PC-3 (cell line): ENCODE measurements at regions not wholly inside any gene's neighbourhood (a gene's known extent, or its start where the extent isn't known, plus 50 kb on each side); places are given as distances from the start of the nearest gene placed in this dataset.

ENCODE experiments used
- ATAC-seq: fragments of 200-7000 bp; cut with Tn5 transposase; 2 replicates; pipeline ENCODE4 v1.9.1; 2020; ENCODE audit warnings: mild to moderate bottlenecking, moderate library complexity
- BruUV-seq: library from RNA; stranded (reverse); fragments of 400-500 nt; replicated peaks from 2 replicates; lab custom pipeline; 2021; lab: Mats Ljungman, UMichigan
- CTCF ChIA-PET: fragments of 300-600 bp; sonication (Branson Sonifier 250); formaldehyde crosslinking; loops from one replicate; lab custom pipeline; 2022; ENCODE audit warnings: antibody characterized with exemption; lab: Charles Lee
- POLR2A ChIA-PET: fragments of 300-600 bp; sonication (Branson Sonifier 250); formaldehyde crosslinking; loops from one replicate; lab custom pipeline; 2022; ENCODE audit warnings: antibody characterized with exemption; ENCODE audit not compliant: unreplicated experiment; lab: Charles Lee
- DNase-seq: peaks from one replicate; pipeline ENCODE4 v3.0.0-alpha.2; 2015
- H2AFZ ChIP-seq: fragments of 300-600 bp; sonication (generic); 2 replicates; pipeline ENCODE4 v1.6.0; 2016; ENCODE audit warnings: antibody characterized with exemption, low read length
- H3F3A ChIP-seq: fragments of 300-600 bp; sonication (generic); one replicate; pipeline ENCODE4 v1.6.0; 2017; ENCODE audit warnings: antibody characterized with exemption, low read length, control low read depth, mild to moderate bottlenecking; ENCODE audit not compliant: unreplicated experiment
- H3K27ac ChIP-seq: fragments of 300-600 bp; sonication (generic); 2 replicates; pipeline ENCODE4 v1.5.1; 2016; ENCODE audit warnings: mild to moderate bottlenecking, low read length
- H3K27me3 ChIP-seq: fragments of 300-600 bp; sonication (generic); 2 replicates; pipeline ENCODE4 v1.6.1; 2016; ENCODE audit warnings: low read length, mixed read lengths
- H3K36me3 ChIP-seq: fragments of 300-600 bp; sonication (generic); 2 replicates; pipeline ENCODE4 v1.6.1; 2016; ENCODE audit warnings: low read depth, mixed run types, low read length, mixed read lengths
- H3K4me1 ChIP-seq: fragments of 300-600 bp; sonication (generic); 2 replicates; pipeline ENCODE4 v1.5.1; 2016; ENCODE audit warnings: low read length; ENCODE audit not compliant: insufficient read depth
- H3K4me2 ChIP-seq: fragments of 300-600 bp; sonication (generic); 2 replicates; pipeline ENCODE4 v1.6.0; 2016; ENCODE audit warnings: low read length
- H3K4me3 ChIP-seq: fragments of 300-600 bp; sonication (generic); 2 replicates; pipeline ENCODE4 v1.5.1; 2016; ENCODE audit warnings: mild to moderate bottlenecking, low read length, mixed read lengths
- H3K79me2 ChIP-seq: fragments of 300-600 bp; sonication (generic); 2 replicates; pipeline ENCODE4 v1.6.1; 2017; ENCODE audit warnings: low read length, mixed read lengths
- H3K9ac ChIP-seq: fragments of 300-600 bp; sonication (generic); 2 replicates; pipeline ENCODE4 v1.6.0; 2016; ENCODE audit warnings: mild to moderate bottlenecking, low read length
- H3K9me2 ChIP-seq: fragments of 300-600 bp; sonication (generic); replicated peaks from 2 replicates; pipeline ENCODE4 v1.6.1; 2016; ENCODE audit warnings: mixed run types, low read length, mixed read lengths
- H3K9me3 ChIP-seq: fragments of 300-600 bp; sonication (generic); 2 replicates; pipeline ENCODE4 v1.6.1; 2016; ENCODE audit warnings: low read length, mixed read lengths
- H4K20me1 ChIP-seq: fragments of 300-600 bp; sonication (generic); 2 replicates; pipeline ENCODE4 v1.6.1; 2016; ENCODE audit warnings: low read length, mixed read lengths
- EZH2 ChIP-seq: fragments of 300-600 bp; sonication (generic); IDR thresholded peaks from one replicate; pipeline ENCODE4 v1.6.1; 2017; ENCODE audit warnings: antibody characterized with exemption, mild to moderate bottlenecking, low read length; ENCODE audit not compliant: unreplicated experiment
- EZH2phosphoT487 ChIP-seq: fragments of 300-600 bp; sonication (generic); IDR thresholded peaks from 2 replicates; pipeline ENCODE4 v1.6.1; 2018; ENCODE audit warnings: mild to moderate bottlenecking, antibody characterized with exemption, low read length, borderline replicate concordance
- intact Hi-C: fragments of 100-400 bp; cut with micrococcal nuclease; formaldehyde crosslinking; loops from 2 replicates; pipeline ENCODE4 v1.9.0; 2023
- TF ChIP-seq, protein P1 (sequence below): fragments of 300-600 bp; sonication (generic); conservative IDR thresholded peaks from 2 replicates; pipeline ENCODE4 v1.5.1; 2017; ENCODE audit warnings: antibody characterized with exemption, low read depth, mild to moderate bottlenecking, low read length

DNA sequence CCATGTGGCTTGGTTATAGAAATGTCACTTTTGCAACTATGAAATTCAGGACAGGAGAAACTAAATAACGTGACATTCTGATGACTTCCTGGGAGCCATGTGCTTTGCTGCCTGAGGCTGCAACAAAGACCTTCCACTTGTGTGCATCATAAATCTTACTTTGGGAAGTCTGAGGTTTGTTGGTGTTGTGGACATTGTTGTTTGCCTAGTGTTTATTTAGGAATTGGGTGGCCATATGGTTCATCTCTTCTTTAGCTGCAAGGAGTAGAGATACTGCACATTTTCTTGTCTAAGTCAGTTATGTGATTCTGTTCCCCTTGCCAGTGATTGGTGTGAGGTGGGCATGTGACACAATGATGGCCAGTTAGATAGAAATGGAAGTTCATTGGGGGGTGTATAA, 167.3 kb upstream of the SSTR1 start:
- TF ChIP-seq, protein P1, sequence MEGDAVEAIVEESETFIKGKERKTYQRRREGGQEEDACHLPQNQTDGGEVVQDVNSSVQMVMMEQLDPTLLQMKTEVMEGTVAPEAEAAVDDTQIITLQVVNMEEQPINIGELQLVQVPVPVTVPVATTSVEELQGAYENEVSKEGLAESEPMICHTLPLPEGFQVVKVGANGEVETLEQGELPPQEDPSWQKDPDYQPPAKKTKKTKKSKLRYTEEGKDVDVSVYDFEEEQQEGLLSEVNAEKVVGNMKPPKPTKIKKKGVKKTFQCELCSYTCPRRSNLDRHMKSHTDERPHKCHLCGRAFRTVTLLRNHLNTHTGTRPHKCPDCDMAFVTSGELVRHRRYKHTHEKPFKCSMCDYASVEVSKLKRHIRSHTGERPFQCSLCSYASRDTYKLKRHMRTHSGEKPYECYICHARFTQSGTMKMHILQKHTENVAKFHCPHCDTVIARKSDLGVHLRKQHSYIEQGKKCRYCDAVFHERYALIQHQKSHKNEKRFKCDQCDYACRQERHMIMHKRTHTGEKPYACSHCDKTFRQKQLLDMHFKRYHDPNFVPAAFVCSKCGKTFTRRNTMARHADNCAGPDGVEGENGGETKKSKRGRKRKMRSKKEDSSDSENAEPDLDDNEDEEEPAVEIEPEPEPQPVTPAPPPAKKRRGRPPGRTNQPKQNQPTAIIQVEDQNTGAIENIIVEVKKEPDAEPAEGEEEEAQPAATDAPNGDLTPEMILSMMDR = no peak
- TF ChIP-seq EZH2phosphoT487 = no peak
- no peak for TF ChIP-seq EZH2
- Histone ChIP-seq H3K4me3 (no peak overlapping the region), H4K20me1 (no peaks in the 10 kb centered on the region), H3K27ac (no peak overlapping the region), H3K9ac (no peak overlapping the region), H3K4me1 (peaks cover 11% of the 10 kb centered on the region), H3K9me2 (no peaks in the 10 kb centered on the region), H3K79me2 (no peaks in the 10 kb centered on the region), H3F3A (no peaks in the 10 kb centered on the region), H3K4me2 (no peak overlapping the region), H3K9me3 (no peaks in the 10 kb centered on the region), H3K36me3 (no peaks in the 10 kb centered on the region), H3K27me3 (peaks cover 5% of the 10 kb centered on the region; the same call in 1 of the 2 replicates), H2AFZ (no peak overlapping the region)
- ChIA-PET CTCF (no interaction called here), POLR2A (no interaction called here)
- no peak for DNase-seq
- ATAC-seq = no peak
- intact Hi-C loops = no loop called here
- no TSS peak for BruUV-seq

DNA sequence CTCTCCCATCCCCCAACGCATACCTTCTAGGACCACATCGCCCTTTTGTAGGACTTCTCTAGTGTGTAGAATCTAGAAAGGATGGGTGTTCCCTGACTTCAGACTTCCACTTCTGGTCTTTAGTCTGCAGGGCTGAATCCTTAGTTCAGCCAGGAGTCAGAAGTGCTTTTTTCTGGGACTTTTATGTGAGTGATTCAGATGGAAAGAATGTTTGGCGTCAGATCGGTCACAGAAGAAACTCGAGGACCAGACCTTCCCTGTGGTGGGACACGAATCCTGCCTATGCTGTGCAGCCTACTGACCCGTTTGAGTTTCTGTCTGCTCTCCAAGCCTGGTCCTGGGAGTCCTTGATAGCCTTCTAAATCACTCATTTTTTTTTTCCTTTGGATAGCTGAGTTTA, 165.4 kb upstream of the SSTR1 start:
- ATAC-seq (peak; percentile 50), DNase-seq (peak; percentile 77)
- Histone ChIP-seq H3F3A (no peaks in the 10 kb centered on the region), H3K9me3 (no peaks in the 10 kb centered on the region), H3K4me2 (peak overlapping the region; percentile 9; the same call in 1 of the 2 replicates), H2AFZ (peak overlapping the region; percentile 4; the same call in 1 of the 2 replicates), H3K4me3 (no peak overlapping the region), H3K9me2 (no peaks in the 10 kb centered on the region), H3K79me2 (no peaks in the 10 kb centered on the region), H3K4me1 (peaks cover 11% of the 10 kb centered on the region), H3K36me3 (no peaks in the 10 kb centered on the region), H3K27ac (no peak overlapping the region), H4K20me1 (no peaks in the 10 kb centered on the region), H3K27me3 (peaks cover 5% of the 10 kb centered on the region; the same call in 1 of the 2 replicates), H3K9ac (no peak overlapping the region)
- BruUV-seq = no TSS peak
- ChIA-PET POLR2A (no interaction called here), CTCF (no interaction called here)
- TF ChIP-seq EZH2 (no peak), EZH2phosphoT487 (no peak)
- TF ChIP-seq, protein P1 = no peak
- intact Hi-C loops = no loop called here

DNA sequence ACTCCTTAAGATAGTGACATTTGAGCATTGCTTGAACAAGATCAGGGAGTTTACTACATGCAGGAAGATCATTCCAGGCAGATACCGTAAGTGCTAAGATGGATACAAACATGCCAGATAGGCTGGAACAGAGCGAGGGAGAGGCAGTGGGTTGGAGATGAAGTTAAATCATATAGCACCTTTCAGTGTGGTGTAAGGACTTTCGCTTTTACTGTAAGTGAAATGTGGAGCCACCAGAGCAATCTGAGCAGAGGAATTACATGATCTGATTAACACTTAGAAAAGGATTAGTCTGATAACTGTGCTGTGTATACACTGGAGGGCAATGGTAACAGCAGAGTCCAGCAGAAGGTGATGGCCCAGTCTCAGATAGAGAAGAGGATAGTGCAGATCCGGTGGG, 163.0 kb upstream of the SSTR1 start:
- ChIA-PET CTCF (no interaction called here), POLR2A (no interaction called here)
- DNase-seq (no peak), ATAC-seq (no peak)
- Histone ChIP-seq H3K9me3 (no peaks in the 10 kb centered on the region), H3K79me2 (no peaks in the 10 kb centered on the region), H3K4me3 (no peak overlapping the region), H3K9ac (no peak overlapping the region), H3K4me1 (peaks cover 6% of the 10 kb centered on the region; the same call in 1 of the 2 replicates), H3K27me3 (0 out of 2 replicates have a peak, but pooled peaks cover 6% of the 10 kb centered on the region), H3K9me2 (no peaks in the 10 kb centered on the region), H3K4me2 (no peak overlapping the region), H3K27ac (no peak overlapping the region), H4K20me1 (no peaks in the 10 kb centered on the region), H3K36me3 (no peaks in the 10 kb centered on the region), H2AFZ (no peak overlapping the region), H3F3A (no peaks in the 10 kb centered on the region)
- no TSS peak for BruUV-seq
- TF ChIP-seq EZH2 (no peak), EZH2phosphoT487 (no peak)
- TF ChIP-seq, protein P1 = no peak
- intact Hi-C loops = no loop called here
